ENCODE measurements at regions not wholly inside any gene's neighbourhood (a gene's known extent, or its start where the extent isn't known, plus 50 kb on each side); places are given as distances from the start of the nearest gene placed in this dataset.
"Not testable (repeated sequence)": the region's sequence is repeated elsewhere in the genome, so short reads cannot be mapped to it uniquely, and the experiment has no call there.

DNA sequence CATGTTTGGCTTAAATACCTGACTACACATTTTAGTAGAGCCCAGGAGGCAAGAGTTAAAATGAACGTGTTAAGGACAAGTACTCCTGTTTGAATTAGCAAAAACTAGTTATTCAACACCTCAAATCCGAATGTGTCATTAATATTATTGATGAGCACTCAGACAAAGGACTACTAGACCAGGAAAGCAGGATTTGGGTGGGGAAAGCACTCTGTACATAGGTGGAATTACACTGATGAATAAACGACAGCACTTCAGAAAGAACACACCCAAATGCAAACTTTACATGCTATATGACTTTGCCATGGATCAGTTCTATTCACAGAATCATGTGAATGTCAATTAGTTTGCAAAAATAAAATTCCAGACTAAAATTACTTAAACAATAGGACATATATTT lies 95.1 kb upstream of the CAV2 start:
- no peak for DNase-seq (ENCODE audit: low spot score)
- TF ChIP-seq, protein P1, sequence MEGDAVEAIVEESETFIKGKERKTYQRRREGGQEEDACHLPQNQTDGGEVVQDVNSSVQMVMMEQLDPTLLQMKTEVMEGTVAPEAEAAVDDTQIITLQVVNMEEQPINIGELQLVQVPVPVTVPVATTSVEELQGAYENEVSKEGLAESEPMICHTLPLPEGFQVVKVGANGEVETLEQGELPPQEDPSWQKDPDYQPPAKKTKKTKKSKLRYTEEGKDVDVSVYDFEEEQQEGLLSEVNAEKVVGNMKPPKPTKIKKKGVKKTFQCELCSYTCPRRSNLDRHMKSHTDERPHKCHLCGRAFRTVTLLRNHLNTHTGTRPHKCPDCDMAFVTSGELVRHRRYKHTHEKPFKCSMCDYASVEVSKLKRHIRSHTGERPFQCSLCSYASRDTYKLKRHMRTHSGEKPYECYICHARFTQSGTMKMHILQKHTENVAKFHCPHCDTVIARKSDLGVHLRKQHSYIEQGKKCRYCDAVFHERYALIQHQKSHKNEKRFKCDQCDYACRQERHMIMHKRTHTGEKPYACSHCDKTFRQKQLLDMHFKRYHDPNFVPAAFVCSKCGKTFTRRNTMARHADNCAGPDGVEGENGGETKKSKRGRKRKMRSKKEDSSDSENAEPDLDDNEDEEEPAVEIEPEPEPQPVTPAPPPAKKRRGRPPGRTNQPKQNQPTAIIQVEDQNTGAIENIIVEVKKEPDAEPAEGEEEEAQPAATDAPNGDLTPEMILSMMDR (IDR thresholded peaks at IDR 0.05; ENCODE audit: extremely low read depth, insufficient read depth, missing control alignments) = no peak
- in situ Hi-C loops (cut with MboI; ENCODE audit: low pct_unique_long_range_greater_than_20kb, low sequenced_read_pairs, unreplicated experiment) = no loop called here

DNA sequence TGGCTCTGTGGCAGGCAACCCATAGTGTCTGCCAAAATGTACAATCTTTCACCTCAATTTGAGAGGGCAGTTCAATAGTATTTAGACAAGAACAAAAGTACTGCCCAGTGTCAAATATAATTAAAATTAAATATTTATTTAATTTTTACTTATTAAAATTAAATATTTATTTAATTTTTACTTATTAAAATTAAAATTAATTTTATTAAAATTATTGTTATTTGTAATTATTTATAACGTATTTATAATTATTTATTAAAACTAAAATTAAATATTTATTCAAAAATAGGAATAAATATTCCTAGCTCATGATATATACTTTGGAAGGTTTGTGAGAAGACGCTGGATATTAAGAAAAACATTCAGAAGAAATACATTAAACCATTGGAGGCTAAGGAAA lies 93.7 kb upstream of the CAV2 start:
- in situ Hi-C loops (cut with MboI; ENCODE audit: low pct_unique_long_range_greater_than_20kb, low sequenced_read_pairs, unreplicated experiment) = no loop called here
- no peak for DNase-seq (ENCODE audit: low spot score)

DNA sequence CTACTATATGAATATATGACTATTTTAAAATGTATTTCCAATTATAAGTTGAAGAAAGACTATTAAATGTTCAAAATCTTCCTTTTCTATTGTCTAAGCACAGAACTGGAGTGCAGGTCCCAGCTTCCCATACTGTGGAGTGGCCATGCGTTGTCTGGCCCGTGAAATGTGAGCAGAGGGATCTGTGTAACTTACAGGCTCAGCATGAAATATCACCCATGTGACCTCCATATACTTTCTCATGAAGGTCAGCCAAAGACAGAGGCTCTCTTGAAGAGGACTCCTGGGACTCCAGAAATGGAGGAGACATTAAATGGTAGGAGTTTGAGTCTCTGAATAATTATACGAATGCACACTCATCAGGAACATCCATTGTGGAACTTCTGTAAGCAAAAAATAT lies 92.4 kb upstream of the CAV2 start:
- TF ChIP-seq, protein P1 (IDR thresholded peaks at IDR 0.05; ENCODE audit: extremely low read depth, insufficient read depth, missing control alignments) = no peak
- DNase-seq (ENCODE audit: low spot score) = no peak
- in situ Hi-C loops (cut with MboI; ENCODE audit: low pct_unique_long_range_greater_than_20kb, low sequenced_read_pairs, unreplicated experiment) = no loop called here

More for the DNA sequence above, 93.7 kb upstream of the CAV2 start:
- TF ChIP-seq, protein P1 (IDR thresholded peaks at IDR 0.05; ENCODE audit: extremely low read depth, insufficient read depth, missing control alignments) = no peak

DNA sequence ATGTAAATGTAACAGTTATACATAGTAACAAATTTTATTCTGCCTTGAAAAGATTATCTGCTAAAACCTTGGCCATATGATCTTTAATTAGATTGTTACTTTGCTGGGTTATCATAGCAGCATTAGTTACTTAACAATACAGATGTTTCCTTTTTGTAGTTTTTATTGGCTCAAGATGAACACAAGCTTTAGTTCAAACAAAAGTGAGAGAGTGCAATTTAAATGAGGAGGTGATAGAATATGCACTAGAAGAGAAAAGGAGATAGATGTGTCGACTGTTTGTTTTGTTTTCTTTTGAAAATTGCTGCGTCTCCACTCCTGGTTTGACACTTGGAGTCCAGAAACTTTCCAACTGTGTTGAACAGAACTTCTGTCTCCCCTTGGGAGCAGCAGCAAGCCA lies 91.4 kb upstream of the CAV2 start:
- TF ChIP-seq, protein P1 (IDR thresholded peaks at IDR 0.05; ENCODE audit: extremely low read depth, insufficient read depth, missing control alignments) = no peak
- no peak for DNase-seq (ENCODE audit: low spot score)
- in situ Hi-C loops (cut with MboI; ENCODE audit: low pct_unique_long_range_greater_than_20kb, low sequenced_read_pairs, unreplicated experiment) = no loop called here

DNA sequence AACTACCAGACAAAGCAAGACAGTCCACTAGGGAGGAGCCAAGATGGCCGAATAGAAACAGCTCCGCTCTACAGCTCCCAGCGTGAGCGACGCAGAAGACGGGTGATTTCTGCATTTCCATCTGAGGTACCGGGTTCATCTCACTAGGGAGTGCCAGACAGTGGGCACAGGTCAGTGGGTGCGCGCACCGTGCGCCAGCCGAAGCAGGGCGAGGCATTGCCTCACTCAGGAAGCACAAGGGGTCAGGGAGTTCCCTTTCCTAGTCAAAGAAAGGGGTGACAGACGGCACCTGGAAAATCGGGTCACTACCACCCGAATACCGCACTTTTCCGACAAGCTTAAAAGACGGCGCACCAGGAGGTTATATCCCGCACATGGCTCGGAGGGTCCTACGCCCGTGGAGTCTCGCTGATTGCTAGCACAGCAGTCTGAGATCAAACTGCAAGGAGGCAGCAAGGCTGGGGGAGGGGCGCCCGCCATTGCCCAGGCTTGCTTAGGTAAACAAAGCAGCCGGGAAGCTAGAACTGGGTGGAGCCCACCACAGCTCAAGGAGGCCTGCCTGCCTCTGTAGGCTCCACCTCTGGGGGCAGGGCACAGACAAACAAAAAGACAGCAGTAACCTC lies 90.6 kb upstream of the CAV2 start:
- DNase-seq (ENCODE audit: low spot score); in situ Hi-C loops (cut with MboI; ENCODE audit: low pct_unique_long_range_greater_than_20kb, low sequenced_read_pairs, unreplicated experiment): not testable (repeated sequence)

DNA sequence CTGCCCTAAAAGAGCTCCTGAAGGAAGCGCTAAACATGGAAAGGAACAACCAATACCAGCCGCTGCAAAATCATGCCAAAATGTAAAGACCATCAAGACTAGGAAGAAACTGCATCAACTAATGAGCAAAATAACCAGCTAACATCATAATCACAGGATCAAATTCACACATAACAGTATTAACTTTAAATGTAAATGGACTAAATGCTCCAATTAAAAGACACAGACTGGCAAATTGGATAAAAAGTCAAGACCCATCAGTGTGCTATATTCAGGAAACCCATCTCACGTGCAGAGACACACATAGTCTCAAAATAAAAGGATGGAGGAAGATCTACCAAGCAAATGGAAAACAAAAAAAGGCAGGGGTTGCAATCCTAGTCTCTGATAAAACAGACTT lies 88.8 kb upstream of the CAV2 start:
- DNase-seq (ENCODE audit: low spot score); in situ Hi-C loops (cut with MboI; ENCODE audit: low pct_unique_long_range_greater_than_20kb, low sequenced_read_pairs, unreplicated experiment): not testable (repeated sequence)

DNA sequence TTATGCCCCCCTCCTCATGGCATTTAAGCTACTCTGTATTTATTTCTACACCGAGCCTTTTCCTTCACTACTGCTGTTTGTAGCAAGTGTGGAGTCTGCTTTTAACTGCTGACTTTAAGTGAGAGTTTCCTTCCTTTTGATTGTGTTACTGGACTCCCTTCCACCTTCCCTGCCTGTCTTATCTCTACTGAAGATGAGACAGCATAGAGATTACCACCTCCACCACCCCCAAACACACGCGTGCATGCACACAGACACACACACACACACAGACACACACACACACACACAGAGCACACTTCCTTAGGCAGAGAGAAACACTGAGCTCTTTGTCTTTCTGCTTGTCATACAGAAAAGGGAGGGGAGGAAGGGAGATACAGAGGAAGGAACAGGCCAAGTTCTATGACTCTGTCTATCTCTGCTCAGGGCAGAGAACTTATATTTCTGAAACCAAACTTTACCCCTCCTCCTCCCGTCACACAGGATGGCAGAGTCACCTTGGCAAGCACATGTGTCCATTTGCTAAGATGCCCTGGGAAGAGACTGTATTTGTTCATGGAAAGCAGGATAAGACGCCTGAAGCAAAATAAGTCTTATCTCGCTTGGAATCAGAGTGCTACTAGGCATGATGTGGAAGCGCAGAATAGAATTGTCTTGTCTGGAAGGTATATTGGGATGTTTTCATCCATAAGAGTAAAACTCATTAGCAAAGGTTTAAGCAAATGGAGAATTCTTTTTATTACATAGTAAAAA lies 81.8 kb upstream of the CAV2 start:
- TF ChIP-seq, protein P1 (IDR thresholded peaks at IDR 0.05; ENCODE audit: extremely low read depth, insufficient read depth, missing control alignments) = no peak
- DNase-seq (ENCODE audit: low spot score) = no peak
- in situ Hi-C loops (cut with MboI; ENCODE audit: low pct_unique_long_range_greater_than_20kb, low sequenced_read_pairs, unreplicated experiment) = no loop called here

Data from GM13977 (cell line).